GM13976 (cell line): ENCODE measurements at regions not wholly inside any gene's neighbourhood (a gene's known extent, or its start where the extent isn't known, plus 50 kb on each side); places are given as distances from the start of the nearest gene placed in this dataset.

Experiments
- DNase-seq: peaks from one replicate; pipeline ENCODE4 v3.0.0; 2012; ENCODE audit warnings: low spot score
- in situ Hi-C: fragments of 300-500 bp; cut with MboI; formaldehyde crosslinking; loops from one replicate; pipeline ENCODE4 v1.12.0; 2022; ENCODE audit warnings: low sequenced_read_pairs, mixed read lengths, inconsistent platforms; ENCODE audit not compliant: unreplicated experiment
- TF ChIP-seq, protein P1 (sequence below): IDR thresholded peaks from 2 replicates; pipeline ENCODE4 v1.5.1; 2012; ENCODE audit warnings: borderline replicate concordance, mild to moderate bottlenecking; ENCODE audit not compliant: insufficient read depth; ENCODE audit errors: extremely low read depth, missing control alignments, control extremely low read depth

DNA sequence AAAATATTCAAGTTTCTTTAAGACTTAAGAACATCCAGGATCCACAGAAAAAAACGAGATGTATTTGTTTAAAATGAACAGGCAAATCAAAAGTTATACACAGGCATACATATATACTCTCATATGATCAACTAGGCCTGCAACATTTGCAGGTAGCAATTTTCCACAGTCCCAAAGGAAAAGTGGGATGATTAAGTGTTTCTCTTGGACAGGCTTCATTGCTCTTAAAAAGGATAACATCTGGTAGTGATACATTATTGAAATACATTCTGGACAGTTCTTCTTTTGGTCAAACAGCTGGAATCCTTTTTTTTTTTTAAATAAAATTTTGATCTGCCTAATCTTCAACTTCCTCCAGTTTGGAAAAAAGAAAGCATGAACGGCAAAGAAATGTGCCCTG is 114.8 kb upstream of the TDRD3 start:
- DNase-seq = no peak
- TF ChIP-seq, protein P1, sequence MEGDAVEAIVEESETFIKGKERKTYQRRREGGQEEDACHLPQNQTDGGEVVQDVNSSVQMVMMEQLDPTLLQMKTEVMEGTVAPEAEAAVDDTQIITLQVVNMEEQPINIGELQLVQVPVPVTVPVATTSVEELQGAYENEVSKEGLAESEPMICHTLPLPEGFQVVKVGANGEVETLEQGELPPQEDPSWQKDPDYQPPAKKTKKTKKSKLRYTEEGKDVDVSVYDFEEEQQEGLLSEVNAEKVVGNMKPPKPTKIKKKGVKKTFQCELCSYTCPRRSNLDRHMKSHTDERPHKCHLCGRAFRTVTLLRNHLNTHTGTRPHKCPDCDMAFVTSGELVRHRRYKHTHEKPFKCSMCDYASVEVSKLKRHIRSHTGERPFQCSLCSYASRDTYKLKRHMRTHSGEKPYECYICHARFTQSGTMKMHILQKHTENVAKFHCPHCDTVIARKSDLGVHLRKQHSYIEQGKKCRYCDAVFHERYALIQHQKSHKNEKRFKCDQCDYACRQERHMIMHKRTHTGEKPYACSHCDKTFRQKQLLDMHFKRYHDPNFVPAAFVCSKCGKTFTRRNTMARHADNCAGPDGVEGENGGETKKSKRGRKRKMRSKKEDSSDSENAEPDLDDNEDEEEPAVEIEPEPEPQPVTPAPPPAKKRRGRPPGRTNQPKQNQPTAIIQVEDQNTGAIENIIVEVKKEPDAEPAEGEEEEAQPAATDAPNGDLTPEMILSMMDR = no peak
- in situ Hi-C loops = no loop called here

DNA sequence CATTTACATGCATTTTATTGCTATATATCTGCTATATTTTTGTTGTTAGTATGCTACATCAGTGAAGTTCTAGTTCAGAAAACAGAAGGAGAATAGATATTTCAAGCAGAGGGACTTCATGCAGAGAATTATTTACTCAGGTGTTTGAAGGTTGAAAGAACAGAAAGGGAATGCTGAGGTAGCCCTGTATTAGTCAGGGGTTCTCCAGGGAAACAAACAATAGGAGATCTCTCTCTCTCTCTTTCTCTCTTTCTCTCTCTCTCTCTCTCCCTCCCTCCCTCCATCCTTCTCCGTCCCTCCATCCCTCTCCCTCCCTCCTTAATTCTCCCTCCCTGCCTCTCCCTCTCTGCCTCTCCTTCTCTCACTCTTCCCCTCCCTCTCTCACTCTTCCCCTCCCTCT is 114.3 kb upstream of the TDRD3 start:
- TF ChIP-seq, protein P1 = no peak
- no peak for DNase-seq
- in situ Hi-C loops = no loop called here

DNA sequence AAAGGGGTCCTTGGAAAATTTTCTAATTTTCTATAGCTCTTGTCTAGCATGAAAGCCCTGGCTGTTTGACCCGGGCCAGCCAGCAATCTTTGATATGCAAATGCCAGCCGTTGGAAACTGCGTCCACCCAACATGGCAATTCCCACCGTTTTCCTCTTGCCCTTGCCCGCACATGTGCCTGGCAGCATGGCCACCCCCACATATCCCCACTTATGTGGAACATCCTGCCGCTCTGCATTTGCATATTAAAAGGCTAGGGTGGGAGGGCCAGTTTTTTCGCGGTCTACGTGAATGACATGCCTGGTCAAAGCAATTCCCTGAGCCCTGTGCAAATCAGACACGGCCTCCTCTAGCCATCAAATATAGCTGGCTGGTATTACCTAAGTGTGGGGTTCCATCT is 110.3 kb upstream of the TDRD3 start:
- in situ Hi-C loops = no loop called here
- TF ChIP-seq, protein P1 = no peak
- DNase-seq = no peak

DNA sequence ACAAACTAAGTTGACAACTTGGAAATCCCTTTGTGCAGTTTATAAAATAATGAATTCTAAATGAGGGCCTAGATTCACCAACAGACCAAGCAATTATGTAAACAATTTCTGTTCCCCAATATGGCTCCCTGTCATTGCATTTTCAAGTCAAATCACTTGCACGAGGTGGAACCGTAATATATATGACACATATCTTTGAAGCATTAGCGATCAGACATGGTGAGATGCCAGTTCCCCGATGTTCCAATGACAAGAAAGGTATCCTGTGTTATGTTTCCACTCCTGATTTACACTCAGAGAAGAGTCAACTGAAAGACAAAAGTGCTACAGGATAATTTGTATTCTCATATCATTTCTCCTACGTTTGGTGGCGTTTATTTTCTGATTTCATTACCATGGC is 108.5 kb upstream of the TDRD3 start:
- TF ChIP-seq, protein P1 = no peak
- in situ Hi-C loops = no loop called here
- DNase-seq = no peak

DNA sequence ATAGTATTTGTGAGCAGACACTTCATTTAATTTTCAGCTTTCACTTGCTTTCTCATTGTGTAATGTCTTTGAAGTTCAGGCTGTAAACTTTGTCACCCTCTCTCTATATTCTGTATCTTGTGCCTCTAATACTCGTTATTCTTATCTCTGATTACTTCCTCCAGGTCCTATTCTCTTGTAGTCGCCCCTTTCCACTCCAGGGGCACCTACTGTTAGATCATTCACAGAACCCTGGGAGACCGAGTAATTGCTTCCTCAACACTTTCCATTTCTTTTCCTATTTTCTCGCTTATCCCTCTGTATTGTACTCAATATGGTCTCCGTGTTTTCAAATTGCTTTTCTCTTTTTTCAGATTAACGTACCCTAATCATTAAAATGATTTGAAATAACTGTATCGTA is 93.9 kb upstream of the TDRD3 start:
- in situ Hi-C loops = no loop called here
- no peak for DNase-seq
- TF ChIP-seq, protein P1 = no peak

DNA sequence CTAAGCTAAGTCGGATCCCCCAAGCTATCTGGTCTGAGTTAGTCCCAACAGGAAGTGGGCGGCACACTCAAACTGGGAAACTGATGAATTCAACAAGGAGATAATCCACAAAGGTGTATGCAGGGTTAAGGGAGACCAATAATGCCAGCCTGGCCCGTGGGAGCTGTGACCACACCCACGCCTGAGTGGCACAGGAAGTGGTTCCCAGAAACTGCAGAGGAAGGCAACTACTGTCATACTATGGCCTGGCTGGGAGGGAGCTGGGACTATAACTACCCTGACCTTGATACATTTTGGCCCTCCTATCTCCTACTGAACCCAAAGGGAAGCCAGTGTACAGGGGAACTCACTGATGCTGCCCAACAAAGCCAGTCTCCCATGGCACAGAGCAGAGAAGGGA is 85.5 kb upstream of the TDRD3 start:
- DNase-seq = no peak
- TF ChIP-seq, protein P1 = no peak
- in situ Hi-C loops = no loop called here
